ENCODE measurements at regions not wholly inside any gene's neighbourhood (a gene's known extent, or its start where the extent isn't known, plus 50 kb on each side); places are given as distances from the start of the nearest gene placed in this dataset.
"Not testable (repeated sequence)": the region's sequence is repeated elsewhere in the genome, so short reads cannot be mapped to it uniquely, and the experiment has no call there.

DNA sequence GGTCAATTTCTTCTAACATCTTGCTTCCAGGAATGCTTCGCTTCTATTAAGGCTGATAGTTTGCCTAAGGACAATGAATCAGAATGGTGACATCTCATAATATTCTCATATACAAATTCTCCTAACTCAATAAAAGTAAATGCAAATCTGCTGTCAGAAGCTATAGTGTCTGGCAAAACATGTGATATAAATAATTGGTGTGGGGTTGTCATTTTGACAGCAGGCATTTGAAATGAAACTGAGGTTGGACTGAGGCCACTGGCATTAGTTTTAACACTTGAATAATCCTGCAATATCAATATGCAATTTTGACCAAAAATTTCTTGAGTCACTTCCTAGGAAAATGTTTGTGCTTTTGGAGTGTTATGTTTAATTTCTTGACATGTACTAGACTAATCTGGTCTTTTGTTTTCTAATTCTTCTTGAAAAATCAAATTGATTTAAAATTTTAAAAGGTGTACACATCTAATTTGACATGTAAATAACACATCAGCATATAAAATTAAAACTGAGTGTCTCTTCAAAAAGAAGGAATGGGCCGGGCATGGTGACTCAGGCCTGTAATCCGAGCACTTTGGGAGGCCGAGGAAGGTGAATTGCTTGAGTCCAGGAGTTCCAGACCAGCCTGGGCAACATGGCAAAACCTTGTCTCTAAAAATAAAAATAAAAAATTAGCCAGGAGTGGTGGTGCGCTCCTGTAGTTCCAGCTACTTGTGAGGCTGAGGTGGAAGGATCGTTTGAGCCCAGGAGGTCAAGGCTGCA lies 92.3 kb upstream of the BTG1 start:
- peaks cover 7 to 11% (median 7%) of the 10 kb centered on the region in 4 donors for H3K4me1 Mint-ChIP-seq
- no peaks in the 10 kb centered on the region for H3K36me3 Mint-ChIP-seq
- no peak for DNase-seq
- ChIA-PET POLR2A (ENCODE audit: partially characterized antibody) (no interaction called here), CTCF (ENCODE audit: partially characterized antibody) (no interaction called here)
- H3K36me3 ChIP-seq (ENCODE audit: insufficient read depth, low read length) = no peaks in the 10 kb centered on the region
- no peaks in the 10 kb centered on the region for H3K9me3 ChIP-seq (ENCODE audit: control insufficient read depth in 1 of 2, low read length in 2 of 2)
- intact Hi-C loops (cut with micrococcal nuclease) = no loop called here
- H3K27ac Mint-ChIP-seq = no peak overlapping the region
- H3K27ac ChIP-seq (ENCODE audit: low read depth, low read length) = no peak overlapping the region
- no peaks in the 10 kb centered on the region for H3K27me3 Mint-ChIP-seq
- no peak overlapping the region for H3K4me3 ChIP-seq (ENCODE audit: low read length in 2 of 2)
- peaks cover 0 to 4% (median 0%) of the 10 kb centered on the region in 8 donors for H3K9me3 Mint-ChIP-seq
- H3K4me3 Mint-ChIP-seq = no peak overlapping the region
- no peaks in the 10 kb centered on the region for H3K27me3 ChIP-seq (ENCODE audit: insufficient read depth, low read length)
- no peaks in the 10 kb centered on the region for H3K4me1 ChIP-seq (ENCODE audit: insufficient read depth, low read length)

DNA sequence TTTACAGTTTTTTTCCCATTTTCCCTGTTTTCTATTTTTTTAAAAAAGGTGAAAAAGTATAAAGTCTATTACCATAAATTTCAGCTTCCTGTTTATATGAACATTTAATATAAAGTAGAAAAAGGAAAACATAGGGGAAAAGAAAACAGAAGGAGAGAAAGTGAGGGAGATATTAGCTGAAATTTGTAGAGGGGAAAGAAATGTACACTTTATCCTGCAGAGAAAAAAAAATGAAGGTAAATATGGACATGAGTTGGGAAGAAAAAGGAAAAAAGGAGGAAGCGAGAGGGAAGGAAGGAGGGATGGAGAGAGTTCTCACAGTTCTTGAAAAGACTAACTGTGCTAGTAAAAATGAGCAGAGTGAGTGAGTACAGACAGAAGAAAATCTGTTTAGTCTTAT lies 91.6 kb upstream of the BTG1 start:
- H3K4me1 Mint-ChIP-seq = peaks cover 7 to 11% (median 7%) of the 10 kb centered on the region in 4 donors
- Histone ChIP-seq H3K36me3 (ENCODE audit: insufficient read depth, low read length) (no peaks in the 10 kb centered on the region), H3K27me3 (ENCODE audit: insufficient read depth, low read length) (no peaks in the 10 kb centered on the region), H3K27ac (ENCODE audit: low read depth, low read length) (no peak overlapping the region), H3K4me3 (ENCODE audit: low read length in 2 of 2) (no peak overlapping the region), H3K4me1 (ENCODE audit: insufficient read depth, low read length) (no peaks in the 10 kb centered on the region), H3K9me3 (ENCODE audit: control insufficient read depth in 1 of 2, low read length in 2 of 2) (no peaks in the 10 kb centered on the region)
- ChIA-PET POLR2A (ENCODE audit: partially characterized antibody) (no interaction called here), CTCF (ENCODE audit: partially characterized antibody) (no interaction called here)
- DNase-seq = no peak
- peaks cover 0 to 4% (median 0%) of the 10 kb centered on the region in 8 donors for H3K9me3 Mint-ChIP-seq
- H3K4me3 Mint-ChIP-seq = no peak overlapping the region
- peak overlapping the region in 2 of 7 donors; percentile 3 to 7 for H3K27ac Mint-ChIP-seq
- H3K27me3 Mint-ChIP-seq = no peaks in the 10 kb centered on the region
- H3K36me3 Mint-ChIP-seq = no peaks in the 10 kb centered on the region
- intact Hi-C loops (cut with micrococcal nuclease) = no loop called here

GRCh38 chr12:92235703-92236472 lies 90.2 kb upstream of the BTG1 start:
- H3K27ac Mint-ChIP-seq = peak overlapping the region in 2 of 7 donors; percentile 6 to 15
- no peaks in the 10 kb centered on the region for H3K36me3 Mint-ChIP-seq
- H3K4me1 ChIP-seq (ENCODE audit: insufficient read depth, low read length) = no peaks in the 10 kb centered on the region
- ChIA-PET CTCF (ENCODE audit: partially characterized antibody) (no interaction called here), POLR2A (ENCODE audit: partially characterized antibody) (no interaction called here)
- intact Hi-C loops (cut with micrococcal nuclease) = no loop called here
- no peaks in the 10 kb centered on the region for H3K27me3 Mint-ChIP-seq
- no peak overlapping the region for H3K27ac ChIP-seq (ENCODE audit: low read depth, low read length)
- no peaks in the 10 kb centered on the region for H3K27me3 ChIP-seq (ENCODE audit: insufficient read depth, low read length)
- DNase-seq = no peak
- H3K4me3 Mint-ChIP-seq = no peak overlapping the region
- no peak overlapping the region for H3K4me3 ChIP-seq (ENCODE audit: low read length in 2 of 2)
- no peaks in the 10 kb centered on the region for H3K9me3 ChIP-seq (ENCODE audit: control insufficient read depth in 1 of 2, low read length in 2 of 2)
- peaks cover 0 to 2% (median 0%) of the 10 kb centered on the region in 8 donors for H3K9me3 Mint-ChIP-seq
- H3K4me1 Mint-ChIP-seq = peaks cover 7 to 11% (median 7%) of the 10 kb centered on the region in 4 donors
- H3K36me3 ChIP-seq (ENCODE audit: insufficient read depth, low read length) = no peaks in the 10 kb centered on the region

DNA sequence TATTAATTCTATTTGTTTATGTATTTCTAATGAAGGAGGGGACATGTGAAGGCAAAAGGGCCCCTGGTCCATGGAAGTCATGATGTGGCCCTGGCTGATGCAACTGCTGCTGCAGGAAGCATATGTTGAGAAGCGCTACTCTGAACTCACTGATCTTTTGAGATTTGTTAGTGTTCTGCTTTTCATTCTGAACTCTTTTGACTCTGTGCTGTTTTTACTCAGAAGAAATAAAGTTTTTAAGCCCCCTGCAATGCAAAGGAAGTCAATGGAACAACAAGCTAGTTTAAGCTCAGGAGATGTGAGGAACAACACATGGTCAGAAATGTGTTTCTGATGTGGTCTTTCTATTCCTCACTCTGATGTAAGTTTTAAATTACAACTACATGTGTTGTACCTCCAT lies 88.9 kb upstream of the BTG1 start:
- Histone ChIP-seq H3K4me3 (ENCODE audit: low read length in 2 of 2) (no peak overlapping the region), H3K36me3 (ENCODE audit: insufficient read depth, low read length) (no peaks in the 10 kb centered on the region), H3K9me3 (ENCODE audit: control insufficient read depth in 1 of 2, low read length in 2 of 2) (no peaks in the 10 kb centered on the region), H3K4me1 (ENCODE audit: insufficient read depth, low read length) (no peaks in the 10 kb centered on the region), H3K27ac (ENCODE audit: low read depth, low read length) (no peak overlapping the region), H3K27me3 (ENCODE audit: insufficient read depth, low read length) (no peaks in the 10 kb centered on the region)
- Mint-ChIP-seq H3K4me1 (peaks cover 7 to 11% (median 7%) of the 10 kb centered on the region in 4 donors), H3K9me3 (peaks cover 0 to 2% (median 0%) of the 10 kb centered on the region in 8 donors), H3K27me3 (no peaks in the 10 kb centered on the region), H3K36me3 (no peaks in the 10 kb centered on the region), H3K27ac (peak overlapping the region in 2 of 7 donors; percentile 23 to 25), H3K4me3 (no peak overlapping the region)
- intact Hi-C loops (cut with micrococcal nuclease) = no loop called here
- ChIA-PET POLR2A (ENCODE audit: partially characterized antibody) (no interaction called here), CTCF (ENCODE audit: partially characterized antibody) (no interaction called here)
- no peak for DNase-seq

DNA sequence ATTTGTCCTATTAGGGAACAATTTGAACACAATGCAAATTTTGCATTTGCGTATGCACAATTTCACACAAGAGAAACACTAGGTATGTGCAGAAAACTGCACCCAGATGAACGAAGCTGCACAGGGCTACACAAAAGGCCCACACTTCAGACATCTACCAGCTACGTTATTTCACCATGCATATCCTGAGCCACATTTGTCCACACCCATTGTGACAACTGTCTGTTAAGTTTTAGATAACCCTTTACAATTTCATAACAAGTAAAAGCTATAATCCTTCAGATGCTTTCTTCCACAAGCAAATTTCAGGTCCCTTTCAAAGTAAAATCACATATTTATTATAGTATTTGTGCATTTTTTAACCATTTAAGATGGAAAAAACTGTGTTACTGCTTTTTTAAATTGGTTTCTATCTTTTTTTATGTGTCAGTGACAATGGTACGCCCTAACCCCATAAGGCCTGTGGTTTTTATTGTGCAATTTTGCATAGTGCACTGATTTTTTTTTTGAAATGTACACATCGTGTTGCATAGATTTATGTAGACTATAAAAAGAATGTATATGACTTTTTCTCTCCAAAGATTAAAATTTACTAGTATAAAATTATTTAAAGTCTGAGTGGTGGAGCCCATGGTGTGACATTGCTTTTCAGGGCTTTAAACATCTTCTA lies 87.8 kb upstream of the BTG1 start:
- Mint-ChIP-seq H3K27me3 (no peaks in the 10 kb centered on the region), H3K9me3 (peaks cover 0 to 2% (median 0%) of the 10 kb centered on the region in 8 donors), H3K4me1 (peaks cover 7 to 11% (median 7%) of the 10 kb centered on the region in 4 donors), H3K4me3 (no peak overlapping the region), H3K27ac (no peak overlapping the region), H3K36me3 (no peaks in the 10 kb centered on the region)
- no peak overlapping the region for H3K4me3 ChIP-seq (ENCODE audit: low read length in 2 of 2)
- POLR2A ChIA-PET (ENCODE audit: partially characterized antibody) = no interaction called here
- H3K27me3 ChIP-seq (ENCODE audit: insufficient read depth, low read length) = no peaks in the 10 kb centered on the region
- H3K9me3 ChIP-seq (ENCODE audit: control insufficient read depth in 1 of 2, low read length in 2 of 2) = no peaks in the 10 kb centered on the region
- H3K4me1 ChIP-seq (ENCODE audit: insufficient read depth, low read length) = no peaks in the 10 kb centered on the region
- no peak overlapping the region for H3K27ac ChIP-seq (ENCODE audit: low read depth, low read length)
- H3K36me3 ChIP-seq (ENCODE audit: insufficient read depth, low read length) = no peaks in the 10 kb centered on the region
- intact Hi-C loops (cut with micrococcal nuclease) = no loop called here
- CTCF ChIA-PET (ENCODE audit: partially characterized antibody) = no interaction called here
- DNase-seq = no peak

- H3K9me3 Mint-ChIP-seq; intact Hi-C loops (cut with micrococcal nuclease); CTCF ChIA-PET (ENCODE audit: partially characterized antibody); H3K27me3 Mint-ChIP-seq; H3K27ac Mint-ChIP-seq; H3K27ac ChIP-seq (ENCODE audit: low read depth, low read length); H3K9me3 ChIP-seq (ENCODE audit: control insufficient read depth in 1 of 2, low read length in 2 of 2); H3K4me3 ChIP-seq (ENCODE audit: low read length in 2 of 2); H3K36me3 Mint-ChIP-seq; DNase-seq; H3K4me3 Mint-ChIP-seq; H3K36me3 ChIP-seq (ENCODE audit: insufficient read depth, low read length); H3K4me1 ChIP-seq (ENCODE audit: insufficient read depth, low read length); H3K27me3 ChIP-seq (ENCODE audit: insufficient read depth, low read length): not testable (repeated sequence)
- peaks cover 7 to 11% (median 7%) of the 10 kb centered on the region in 4 donors for H3K4me1 Mint-ChIP-seq
- POLR2A ChIA-PET (ENCODE audit: partially characterized antibody) = interaction anchor here (1.1 kb wide), 1 partner anchor 87 kb away, joined by 4 read pairs; the partner anchor contains the start of gene BTG1
Measured at GRCh38 chr12:92232371-92232932, 86.8 kb upstream of the BTG1 start.

GRCh38 chr12:92231945-92232344 lies 86.3 kb upstream of the BTG1 start:
- H3K27ac ChIP-seq (ENCODE audit: low read depth, low read length); H3K4me3 Mint-ChIP-seq; H3K27me3 ChIP-seq (ENCODE audit: insufficient read depth, low read length); H3K36me3 Mint-ChIP-seq; H3K4me3 ChIP-seq (ENCODE audit: low read length in 2 of 2); H3K4me1 ChIP-seq (ENCODE audit: insufficient read depth, low read length); H3K27ac Mint-ChIP-seq; H3K9me3 ChIP-seq (ENCODE audit: control insufficient read depth in 1 of 2, low read length in 2 of 2); H3K9me3 Mint-ChIP-seq; DNase-seq; intact Hi-C loops (cut with micrococcal nuclease); H3K27me3 Mint-ChIP-seq; CTCF ChIA-PET (ENCODE audit: partially characterized antibody); H3K36me3 ChIP-seq (ENCODE audit: insufficient read depth, low read length): not testable (repeated sequence)
- POLR2A ChIA-PET (ENCODE audit: partially characterized antibody) = interaction anchor here (0.8 to 1.1 kb wide), 2 partner anchors 11 to 86 kb away, joined by 3 to 4 read pairs; partner anchors contain the start of gene BTG1
- H3K4me1 Mint-ChIP-seq = peaks cover 7 to 11% (median 7%) of the 10 kb centered on the region in 4 donors
